CD4-positive, alpha-beta T cell treated with Interleukin-17A for 4 hours (primary cell): ENCODE measurements at regions not wholly inside any gene's neighbourhood (a gene's known extent, or its start where the extent isn't known, plus 50 kb on each side); places are given as distances from the start of the nearest gene placed in this dataset.
"Not testable (repeated sequence)": the region's sequence is repeated elsewhere in the genome, so short reads cannot be mapped to it uniquely, and the experiment has no call there.

Source experiments
- DNase-seq: peaks from one replicate; pipeline ENCODE4 v3.0.0-alpha.2; 2020; ENCODE audit warnings: mixed read lengths

DNA sequence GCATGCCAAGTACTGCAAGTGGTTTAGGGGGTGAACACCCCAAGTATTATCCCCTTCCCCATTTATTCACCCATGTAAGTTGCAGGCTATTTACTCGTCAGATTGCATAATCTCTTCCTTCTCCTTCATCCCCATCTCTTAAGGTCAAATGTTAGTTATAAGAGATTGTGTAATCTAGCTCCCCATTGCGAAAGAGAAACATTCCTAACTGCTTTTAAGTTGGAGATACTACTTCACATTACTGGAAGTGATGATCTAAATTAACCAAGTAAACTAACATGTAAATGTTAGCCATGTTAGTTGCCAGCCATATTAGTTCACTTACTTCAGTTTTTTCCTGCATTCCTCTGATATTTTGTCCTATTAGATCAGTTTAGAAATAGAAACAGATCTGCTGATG lies 262.3 kb downstream of the TAF11L14 start:
- DNase-seq = no peak

DNA sequence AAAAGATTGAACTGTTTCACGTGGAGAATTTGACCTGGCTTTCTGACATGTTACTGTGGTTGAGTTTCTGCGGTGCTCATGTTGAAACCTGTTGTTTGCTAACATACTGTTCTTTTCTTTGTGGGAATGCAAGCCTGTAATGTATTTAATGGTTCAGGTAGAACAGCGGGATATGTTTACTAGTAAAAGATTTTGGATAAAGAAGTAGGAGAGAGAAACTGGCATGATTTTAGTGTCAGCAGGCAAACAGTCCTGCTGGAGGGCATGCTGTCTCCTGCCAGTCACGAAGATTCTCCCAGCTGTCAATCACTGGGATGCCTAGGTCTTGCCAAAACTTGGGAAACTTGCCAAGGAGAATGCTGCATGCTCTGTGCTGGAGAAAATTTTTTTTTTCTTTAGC lies 263.5 kb downstream of the TAF11L14 start:
- DNase-seq = no peak

DNA sequence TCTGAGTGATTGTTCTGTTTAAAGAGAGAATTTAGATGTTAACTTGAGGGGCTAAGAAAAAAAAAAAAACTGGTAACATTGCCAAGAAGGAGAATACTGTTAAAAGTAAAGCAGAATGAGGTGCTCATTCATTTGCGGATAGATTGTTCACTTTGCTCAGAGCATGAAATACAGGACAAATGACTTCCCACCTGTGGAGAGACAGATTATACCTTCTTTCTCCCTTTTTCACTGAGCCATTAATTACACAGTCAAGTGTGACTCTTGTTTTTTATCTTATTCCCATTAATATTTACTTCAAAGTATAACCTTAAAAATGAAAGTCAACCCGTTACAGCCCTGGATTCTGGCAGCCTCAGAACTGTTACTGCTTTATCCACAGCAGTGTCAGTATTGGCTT lies 264.5 kb downstream of the TAF11L14 start:
- DNase-seq = no peak

DNA sequence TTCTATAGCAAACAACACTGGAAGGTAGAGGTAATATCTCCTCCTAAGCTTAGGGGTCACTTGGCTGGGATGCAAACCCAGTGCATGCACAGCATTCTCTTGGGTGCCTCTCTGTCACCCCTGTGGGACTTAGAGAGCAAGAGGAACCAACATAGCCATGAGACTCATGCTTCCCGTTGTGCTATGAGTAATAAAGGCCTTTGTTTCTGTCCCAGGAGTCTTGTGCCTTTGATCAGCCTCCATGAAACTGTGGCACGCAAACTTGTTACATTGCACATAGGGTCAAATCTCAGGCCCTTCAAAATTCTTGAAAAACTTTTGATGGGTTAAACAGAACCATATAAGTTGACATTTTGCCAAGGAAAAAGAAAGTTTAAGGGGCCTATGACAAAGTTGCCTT lies 272.8 kb downstream of the TAF11L14 start:
- DNase-seq = no peak

DNA sequence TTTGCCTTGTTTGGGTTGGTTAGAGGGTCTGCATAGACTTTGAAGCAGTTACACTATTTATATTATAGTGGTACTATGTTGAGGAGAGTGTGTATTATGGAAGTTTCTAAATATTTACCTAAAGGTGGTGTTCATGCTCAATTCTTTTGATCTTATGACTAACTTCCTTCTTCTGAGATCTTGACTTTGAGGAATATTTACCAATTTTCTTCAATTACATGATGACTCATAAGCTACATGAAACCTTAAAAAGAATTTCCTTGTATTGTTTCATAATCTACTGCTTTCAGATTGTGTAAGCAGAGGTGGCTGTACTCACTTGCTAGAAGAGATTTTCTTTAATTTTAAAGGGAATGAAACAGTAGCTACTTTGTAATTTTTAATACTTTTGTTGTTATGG lies 276.1 kb downstream of the TAF11L14 start:
- no peak for DNase-seq

DNA sequence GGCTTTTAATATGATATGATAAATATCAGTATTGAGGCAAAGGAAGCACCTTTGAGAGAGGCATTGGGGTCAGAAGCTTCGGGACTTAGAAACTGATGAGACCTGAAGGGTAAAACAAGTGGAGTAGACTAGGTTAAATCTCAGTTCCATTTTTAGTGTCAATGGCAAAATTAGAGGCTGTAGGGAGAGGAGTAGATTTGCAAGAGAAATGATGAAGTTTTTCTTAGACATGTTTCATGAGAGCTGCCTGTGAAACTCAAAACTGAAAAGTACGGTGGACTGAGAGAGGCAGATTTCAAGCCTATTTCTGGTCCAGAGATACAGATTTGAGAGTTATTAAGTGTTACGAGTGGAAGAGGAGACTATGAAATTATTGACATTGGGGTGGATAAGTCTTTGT lies 278.5 kb downstream of the TAF11L14 start:
- no peak for DNase-seq

DNA sequence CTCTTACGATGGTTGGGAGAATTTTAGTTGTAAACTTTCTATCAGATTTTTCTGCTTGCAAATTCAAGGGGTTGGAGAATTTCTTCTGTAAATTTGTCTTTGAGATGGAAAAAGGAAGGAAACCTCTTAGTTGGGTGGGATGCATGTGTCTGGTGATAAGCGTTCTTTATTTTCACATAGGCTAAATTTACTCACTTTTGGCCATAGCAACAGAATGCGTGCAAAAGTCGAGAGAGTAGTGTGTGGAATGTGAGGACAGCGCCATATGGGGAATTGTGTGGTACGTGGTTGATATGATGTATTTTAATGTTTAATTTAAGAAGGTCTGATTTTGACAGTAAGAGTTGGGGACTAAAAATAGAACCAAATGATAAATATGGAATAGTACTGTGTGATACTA lies 282.2 kb downstream of the TAF11L14 start:
- no peak for DNase-seq

DNA sequence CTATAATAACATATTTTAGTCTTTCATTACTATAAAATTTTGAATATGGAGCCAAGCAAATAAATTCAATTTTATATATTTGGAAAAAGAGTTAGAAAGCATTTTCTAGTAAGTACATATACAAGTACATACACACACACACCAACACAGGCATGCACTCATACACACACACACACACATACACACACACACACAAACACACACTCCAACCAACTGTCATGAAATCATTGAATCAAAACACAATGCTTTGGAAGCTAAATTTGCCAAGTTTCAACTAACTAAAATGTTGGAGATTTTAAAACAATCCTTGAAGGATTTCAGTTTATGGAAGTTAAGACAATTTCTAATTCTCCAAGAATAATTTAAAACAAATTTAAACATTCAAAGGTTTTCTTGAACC lies 283.2 kb downstream of the TAF11L14 start:
- DNase-seq = no peak

DNA sequence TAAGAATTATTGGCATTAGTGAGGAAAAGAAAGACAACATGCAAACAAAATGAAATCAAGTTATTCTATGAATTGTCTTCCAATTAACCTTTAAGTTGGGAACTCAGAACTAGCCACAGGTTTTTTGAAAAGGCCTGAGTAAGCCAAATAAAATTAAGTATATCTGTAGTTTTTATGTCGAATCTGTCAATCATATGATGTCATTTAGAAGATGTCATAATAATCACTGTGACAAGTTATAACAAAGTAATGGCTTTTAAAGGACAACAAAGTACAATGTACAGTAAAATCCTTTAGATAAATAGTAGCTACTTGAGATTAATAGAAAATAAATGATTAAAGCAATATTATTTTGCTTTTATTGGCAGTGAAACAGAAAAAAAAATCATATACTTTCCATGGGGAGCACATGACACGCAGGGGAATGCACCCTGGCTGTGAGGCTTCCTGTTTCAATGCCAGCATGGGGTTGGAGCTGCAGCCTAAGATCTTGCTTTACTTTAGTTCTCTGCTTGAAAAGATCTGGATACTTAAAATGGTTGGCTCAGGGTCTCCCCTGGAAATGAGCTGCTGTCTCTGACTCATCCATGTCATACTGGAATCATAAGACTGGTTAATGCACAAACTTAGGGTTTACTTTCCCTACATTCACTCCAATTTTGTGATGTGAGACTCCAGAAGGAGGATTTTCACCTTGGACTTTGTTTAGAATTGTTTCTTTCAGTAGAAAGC lies 284.3 kb downstream of the TAF11L14 start:
- DNase-seq = no peak

DNA sequence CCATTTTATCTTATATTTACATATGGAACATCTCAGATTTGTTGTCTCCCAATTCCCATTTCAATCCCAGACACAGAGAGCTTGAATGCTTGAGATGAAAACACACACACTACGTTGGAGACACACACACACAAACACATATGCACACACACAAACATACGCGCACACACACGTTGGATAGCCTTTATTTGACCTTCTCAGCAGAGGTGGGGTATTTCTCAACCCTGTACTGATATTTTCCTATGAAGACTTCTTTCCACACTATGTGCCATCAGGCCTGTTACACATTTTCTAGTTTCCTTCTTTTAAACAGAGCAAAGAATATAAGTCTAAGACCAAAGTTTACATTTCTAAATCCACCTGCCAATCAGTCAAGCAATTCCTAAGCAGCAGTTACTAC lies 291.0 kb downstream of the TAF11L14 start:
- DNase-seq = no peak

DNA sequence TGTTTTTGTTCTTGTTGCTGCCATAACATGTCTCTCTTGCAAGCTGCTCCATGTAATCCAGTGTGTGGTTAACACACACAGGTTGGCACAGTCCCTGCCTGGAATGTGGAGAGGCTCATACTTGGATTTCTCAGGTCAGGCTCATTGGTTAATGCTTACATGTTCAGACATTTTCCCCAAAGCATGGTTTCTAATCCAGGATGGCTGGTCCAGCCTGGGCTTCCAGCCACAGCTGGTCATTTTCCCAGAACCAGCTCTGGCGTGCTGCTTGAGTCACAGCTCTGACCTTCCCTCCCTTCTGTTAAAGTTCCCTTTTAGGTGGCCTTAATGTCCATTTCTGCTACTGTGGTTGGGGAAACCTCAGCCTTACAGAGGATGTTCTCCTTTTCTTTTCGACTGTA lies 294.3 kb downstream of the TAF11L14 start:
- DNase-seq = no peak

DNA sequence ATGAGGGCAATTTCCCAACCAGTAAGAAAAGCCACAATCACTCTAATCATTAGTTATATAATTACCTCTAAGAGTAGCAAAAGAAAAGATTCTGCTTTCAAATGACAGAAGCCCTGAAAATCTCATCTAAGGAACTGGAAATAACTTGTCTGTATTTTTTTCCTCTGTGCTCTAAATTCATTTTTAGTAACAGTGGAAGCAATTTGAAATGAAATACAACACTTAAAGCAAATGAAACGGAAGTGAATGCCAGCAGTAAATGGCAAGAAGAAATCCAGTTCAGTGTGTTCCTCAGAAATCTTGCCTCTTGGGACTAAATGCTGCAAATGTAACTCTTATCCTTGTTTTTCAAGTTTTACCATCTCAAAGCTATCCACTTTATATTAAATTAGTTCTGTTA lies 294.9 kb downstream of the TAF11L14 start:
- no peak for DNase-seq

DNA sequence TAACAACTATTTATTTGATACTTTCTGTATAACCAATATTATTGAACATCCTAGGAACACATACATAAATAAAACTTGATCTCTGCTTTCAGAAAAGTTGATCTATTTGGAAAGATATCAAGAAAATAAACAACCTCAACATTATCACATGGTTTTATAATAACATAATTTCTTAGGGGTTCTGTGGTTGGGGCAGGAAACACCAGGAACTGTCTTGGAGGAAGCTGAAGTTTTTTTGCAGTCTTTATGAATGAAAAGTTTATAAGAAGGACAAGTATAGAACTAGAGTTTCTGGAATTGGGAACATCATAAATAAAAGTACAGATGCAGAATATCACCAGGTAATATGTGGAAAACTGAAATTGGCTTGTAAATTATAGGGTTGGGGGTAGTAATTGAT lies 296.1 kb downstream of the TAF11L14 start:
- no peak for DNase-seq

DNA sequence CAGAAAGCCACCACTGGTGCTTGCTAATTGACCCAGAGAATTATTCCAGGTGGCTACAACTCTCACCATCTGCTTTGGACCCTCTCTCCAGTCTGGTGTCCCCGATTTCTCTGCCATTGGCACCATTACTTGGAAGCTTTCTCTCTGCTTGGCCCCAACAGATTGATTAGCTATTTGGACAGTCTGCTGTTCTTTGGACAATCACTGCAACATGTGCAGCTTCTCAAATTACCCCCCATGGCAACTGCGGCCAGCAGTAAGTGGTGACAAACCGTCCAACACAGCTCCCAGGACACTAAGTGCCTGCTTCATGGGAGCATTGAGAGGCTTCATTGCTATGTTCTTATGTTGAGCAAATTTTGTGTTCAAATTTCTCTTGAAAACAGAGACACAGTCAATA lies 309.8 kb downstream of the TAF11L14 start:
- DNase-seq = no peak

DNA sequence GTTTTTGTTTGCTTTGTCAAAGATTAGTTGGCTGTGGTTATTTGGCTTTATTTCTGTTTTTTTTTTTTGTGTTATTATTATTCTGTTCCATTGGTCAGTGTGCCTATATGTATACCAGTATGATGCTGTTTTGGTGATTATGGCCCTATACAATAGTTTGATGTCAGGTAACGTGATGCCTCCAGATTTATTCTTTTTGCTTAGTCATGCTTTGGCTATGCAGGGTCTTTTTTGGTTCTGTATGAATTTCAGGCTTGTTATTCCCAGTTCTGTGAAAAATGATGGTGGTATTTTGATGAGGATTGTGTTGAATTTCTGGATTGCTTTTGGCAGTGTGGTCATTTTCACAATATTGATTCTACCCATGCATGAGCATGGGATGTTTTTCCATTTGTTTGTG lies 312.8 kb downstream of the TAF11L14 start:
- DNase-seq = no peak

DNA sequence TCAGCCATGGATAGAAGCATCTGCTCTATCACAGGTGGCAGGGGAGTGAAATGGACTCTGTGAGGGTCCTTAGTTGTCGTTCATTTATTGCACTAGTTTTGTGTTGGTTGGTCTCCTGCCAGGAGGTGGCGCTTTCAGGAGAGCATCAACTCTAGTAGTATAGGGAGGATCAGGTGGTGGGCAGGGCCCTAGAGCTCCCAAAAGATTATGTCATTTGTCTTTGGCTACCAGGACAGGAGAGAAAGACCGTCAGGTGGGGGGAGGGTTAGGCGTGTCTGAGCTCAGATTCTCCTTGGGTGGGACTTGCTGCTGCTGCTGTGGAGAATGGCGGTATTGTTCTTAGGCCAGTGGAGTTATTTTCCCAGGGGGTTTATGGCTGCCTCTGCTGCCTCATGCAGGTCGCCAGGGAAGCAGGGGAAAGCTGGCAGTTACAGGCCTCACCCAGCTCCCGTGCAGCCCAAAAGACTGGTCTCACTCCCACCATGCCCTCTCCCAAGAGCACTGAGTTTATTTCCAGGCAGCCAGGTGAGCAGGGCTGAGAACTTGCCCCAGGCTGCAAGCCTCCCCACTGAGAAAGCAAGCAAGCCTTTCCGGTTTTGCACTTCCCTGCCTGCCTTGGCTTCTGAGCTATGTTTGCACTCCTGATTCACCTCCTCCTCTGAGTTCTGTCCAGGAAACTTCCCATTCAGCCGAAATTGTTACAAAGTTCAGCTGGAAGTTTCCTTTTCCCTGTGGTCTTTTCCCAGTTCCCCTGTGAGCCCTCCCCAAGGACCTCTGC lies 317.3 kb downstream of the TAF11L14 start:
- no peak for DNase-seq

DNA sequence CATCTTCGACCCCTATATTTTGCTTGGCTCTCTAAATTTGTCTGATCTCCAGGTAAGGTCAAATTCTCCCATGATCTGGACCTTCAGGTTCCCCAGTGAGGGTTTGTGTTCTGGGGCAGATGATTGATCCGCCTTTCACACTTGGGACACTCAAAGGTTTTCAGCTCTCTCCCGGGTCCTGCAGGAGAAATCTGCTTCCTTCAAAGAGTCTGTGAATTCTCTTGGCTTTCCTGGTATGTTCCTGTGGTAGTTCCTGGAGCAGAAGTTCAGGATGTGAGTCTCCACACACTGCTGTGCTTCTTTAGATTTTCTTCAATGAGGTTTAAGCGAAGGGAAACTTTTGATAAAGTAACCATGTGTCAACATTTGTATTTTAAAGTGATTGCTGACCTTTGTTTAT lies 318.0 kb downstream of the TAF11L14 start:
- no peak for DNase-seq

DNA sequence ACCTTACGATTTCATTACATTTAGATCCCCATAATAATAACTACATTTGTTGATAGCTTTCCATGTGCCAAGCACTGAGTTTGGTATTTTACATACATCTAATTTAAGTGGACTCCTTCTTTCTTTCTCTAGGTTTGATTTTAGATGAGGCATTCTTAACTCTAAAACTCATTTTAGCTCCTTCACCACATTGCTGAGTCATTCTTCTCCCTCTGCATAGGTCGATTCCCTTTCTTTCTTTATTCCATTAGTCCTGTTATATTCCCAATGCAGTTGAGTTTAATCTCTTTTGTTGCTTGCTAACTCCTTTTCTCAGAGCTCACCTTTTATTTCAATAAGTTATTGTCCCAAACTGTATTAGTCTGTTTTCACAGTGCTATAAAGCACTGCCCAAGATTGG lies 329.8 kb downstream of the TAF11L14 start:
- DNase-seq = no peak

DNA sequence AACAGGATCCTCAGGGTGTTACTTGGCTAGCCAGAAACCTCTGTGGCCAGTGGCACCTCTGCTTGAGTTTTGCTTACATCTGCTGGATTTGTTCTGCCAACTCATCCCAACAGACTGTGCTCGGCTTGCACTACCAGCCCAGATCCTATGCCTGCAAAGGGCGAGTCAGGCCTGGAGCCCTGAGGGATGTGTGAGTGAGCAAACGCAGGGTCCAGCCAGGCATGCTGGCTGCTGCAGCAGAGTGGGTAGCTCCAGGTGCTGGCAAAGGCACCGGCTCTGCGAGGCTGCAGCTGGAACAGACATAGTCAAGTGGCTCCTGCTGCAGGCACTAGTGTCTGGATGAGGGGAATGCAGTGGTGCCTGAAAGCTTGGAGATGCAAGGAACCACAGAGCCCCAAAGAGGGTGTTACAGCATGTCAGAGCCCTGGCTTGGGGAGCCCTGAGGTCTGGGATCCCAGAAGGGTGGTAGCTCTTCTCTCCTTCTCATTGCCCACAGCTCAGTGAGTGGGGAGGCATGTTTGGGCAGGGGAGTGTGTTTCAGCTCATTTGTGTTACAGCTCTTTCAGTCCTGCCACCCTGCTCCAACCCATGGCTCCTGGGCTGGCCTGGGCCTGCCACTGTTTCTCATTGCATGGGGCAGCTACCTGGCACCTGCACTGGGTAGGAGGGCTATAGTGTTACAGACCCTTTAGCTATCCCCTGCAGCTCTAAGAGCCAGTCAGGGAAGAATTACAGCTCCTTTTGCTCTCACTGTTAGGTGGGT lies 332.6 kb downstream of the TAF11L14 start:
- DNase-seq = no peak

DNA sequence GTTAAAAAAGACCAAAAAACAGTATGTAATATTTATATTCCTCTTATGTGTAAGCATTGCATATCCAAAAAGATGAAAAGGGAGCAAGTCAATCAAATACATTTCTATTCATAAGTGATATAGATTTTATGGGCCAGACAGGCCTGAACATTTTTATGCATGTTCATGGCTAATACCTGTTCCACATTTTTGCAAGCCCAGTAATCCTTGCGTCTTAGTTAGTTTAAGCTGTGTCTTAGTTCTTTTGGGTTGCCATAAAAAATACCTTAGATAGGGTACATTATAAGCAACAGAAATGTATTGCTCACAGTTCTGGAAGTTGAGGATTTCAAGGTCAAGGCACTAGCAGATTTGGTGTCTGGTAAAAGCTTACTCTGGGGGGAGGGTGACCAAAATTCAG lies 342.1 kb downstream of the TAF11L14 start:
- no peak for DNase-seq

DNA sequence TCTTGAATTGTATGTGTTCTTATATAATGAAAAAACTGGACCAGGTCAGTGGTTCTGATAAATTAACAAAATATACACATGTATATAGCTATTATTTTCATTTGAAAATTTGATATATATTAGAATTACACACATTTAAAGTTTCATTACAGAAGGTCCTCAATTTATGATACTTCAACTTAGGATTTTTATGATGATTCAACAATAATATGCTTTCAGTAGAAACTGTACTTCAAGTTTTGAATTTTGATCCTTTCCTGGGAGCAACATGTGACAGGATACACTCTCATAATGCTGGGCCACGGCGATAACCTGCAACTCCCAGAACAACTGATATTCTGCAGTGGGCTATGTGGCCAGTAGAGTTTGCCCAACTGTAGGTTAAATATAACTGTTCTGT lies 344.7 kb downstream of the TAF11L14 start:
- DNase-seq = no peak

DNA sequence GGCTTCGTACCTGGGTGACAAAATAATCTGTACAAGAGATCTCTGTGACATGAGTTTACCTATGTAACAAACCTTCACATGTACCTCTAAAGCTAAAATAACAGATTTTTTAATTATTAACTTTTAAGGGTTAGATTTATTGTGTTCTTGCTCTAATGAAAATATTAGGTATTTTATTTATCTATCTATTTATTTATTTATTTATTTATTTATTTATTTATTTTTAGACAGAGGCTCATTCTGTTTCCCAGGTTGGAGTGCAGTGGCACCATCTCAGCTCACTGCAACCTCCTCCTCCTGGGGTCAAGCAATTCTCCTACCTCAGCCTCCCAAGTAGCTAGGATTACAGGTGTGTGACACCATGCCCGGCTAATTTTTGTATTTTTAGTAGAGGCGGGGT lies 348.4 kb downstream of the TAF11L14 start:
- not testable (repeated sequence) for DNase-seq

DNA sequence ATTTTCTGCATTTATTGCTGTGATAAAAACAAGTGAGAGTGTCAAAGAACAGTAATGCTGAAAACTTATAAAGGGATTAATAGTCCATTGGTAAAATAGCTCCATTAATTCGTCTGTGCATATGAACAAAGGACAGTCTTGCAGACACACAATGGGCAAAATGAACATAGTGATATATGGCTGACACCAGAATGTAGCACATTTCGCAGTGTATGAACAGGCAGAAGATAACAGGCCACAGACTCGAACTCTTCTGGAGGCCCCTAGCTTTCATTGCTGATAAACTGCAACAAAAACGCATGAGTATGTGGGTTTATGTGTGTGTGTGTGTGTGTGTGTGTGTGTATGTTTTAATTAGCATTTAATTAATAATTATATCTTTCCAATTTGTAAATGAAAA lies 354.8 kb downstream of the TAF11L14 start:
- no peak for DNase-seq
